ENCODE measurements at regions not wholly inside any gene's neighbourhood (a gene's known extent, or its start where the extent isn't known, plus 50 kb on each side); places are given as distances from the start of the nearest gene placed in this dataset.

GRCh38 chr6:4322134-4322845 is 186.9 kb upstream of the ECI2 start:
- Mint-ChIP-seq H3K4me3 (no peak overlapping the region), H3K9me3 (no peaks in the 10 kb centered on the region), H3K27ac (ENCODE audit: low read depth) (no peak overlapping the region), H3K36me3 (ENCODE audit: insufficient read depth) (no peaks in the 10 kb centered on the region), H3K27me3 (peaks cover 46% of the 10 kb centered on the region), H3K4me1 (no peaks in the 10 kb centered on the region)
- no peak for ATAC-seq (replicated peaks; ENCODE audit: extremely low read depth, poor library complexity, severe bottlenecking)
- no peak for DNase-seq (ENCODE audit: low spot score in 2 of 2)

DNA sequence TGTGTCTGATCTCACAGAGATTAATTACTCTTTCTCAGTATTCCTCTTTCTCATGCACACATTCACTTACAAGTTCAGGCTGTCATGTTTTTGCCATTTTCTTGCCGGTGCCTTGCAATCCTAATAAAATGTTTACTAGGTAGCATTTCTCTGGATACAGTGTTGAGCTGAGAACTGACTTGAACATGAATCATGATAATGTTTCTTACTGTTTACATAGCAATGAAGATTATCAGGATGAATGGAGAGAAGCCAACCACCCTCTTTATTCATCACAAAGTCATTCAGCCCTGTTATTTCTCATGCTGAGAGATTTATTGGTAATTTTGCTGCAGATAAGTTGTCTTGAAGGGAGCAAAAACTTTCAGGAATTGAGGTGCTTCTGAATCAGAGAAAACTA is 185.5 kb upstream of the ECI2 start:
- ATAC-seq (replicated peaks; ENCODE audit: extremely low read depth, poor library complexity, severe bottlenecking) = no peak
- no peaks in the 10 kb centered on the region for H3K4me1 Mint-ChIP-seq
- no peaks in the 10 kb centered on the region for H3K36me3 Mint-ChIP-seq (ENCODE audit: insufficient read depth)
- H3K27ac Mint-ChIP-seq (ENCODE audit: low read depth) = no peak overlapping the region
- no peaks in the 10 kb centered on the region for H3K9me3 Mint-ChIP-seq
- H3K27me3 Mint-ChIP-seq = peaks cover 48% of the 10 kb centered on the region
- DNase-seq (ENCODE audit: low spot score in 2 of 2) = no peak
- H3K4me3 Mint-ChIP-seq = no peak overlapping the region

GRCh38 chr6:4319981-4320683 is 184.8 kb upstream of the ECI2 start:
- peaks cover 56% of the 10 kb centered on the region for H3K27me3 Mint-ChIP-seq
- no peaks in the 10 kb centered on the region for H3K9me3 Mint-ChIP-seq
- ATAC-seq (replicated peaks; ENCODE audit: extremely low read depth, poor library complexity, severe bottlenecking) (no peak), DNase-seq (ENCODE audit: low spot score in 2 of 2) (no peak)
- no peaks in the 10 kb centered on the region for H3K36me3 Mint-ChIP-seq (ENCODE audit: insufficient read depth)
- no peaks in the 10 kb centered on the region for H3K4me1 Mint-ChIP-seq
- no peak overlapping the region for H3K4me3 Mint-ChIP-seq
- no peak overlapping the region for H3K27ac Mint-ChIP-seq (ENCODE audit: low read depth)

- Mint-ChIP-seq H3K27me3 (peaks cover 52% of the 10 kb centered on the region), H3K27ac (ENCODE audit: low read depth) (no peak overlapping the region), H3K4me1 (no peaks in the 10 kb centered on the region), H3K36me3 (ENCODE audit: insufficient read depth) (no peaks in the 10 kb centered on the region), H3K4me3 (no peak overlapping the region), H3K9me3 (no peaks in the 10 kb centered on the region)
- DNase-seq (ENCODE audit: low spot score in 2 of 2) (no peak), ATAC-seq (replicated peaks; ENCODE audit: extremely low read depth, poor library complexity, severe bottlenecking) (no peak)
These were observed 182.9 kb upstream of the ECI2 start for GRCh38 chr6:4318321-4318720.

DNA sequence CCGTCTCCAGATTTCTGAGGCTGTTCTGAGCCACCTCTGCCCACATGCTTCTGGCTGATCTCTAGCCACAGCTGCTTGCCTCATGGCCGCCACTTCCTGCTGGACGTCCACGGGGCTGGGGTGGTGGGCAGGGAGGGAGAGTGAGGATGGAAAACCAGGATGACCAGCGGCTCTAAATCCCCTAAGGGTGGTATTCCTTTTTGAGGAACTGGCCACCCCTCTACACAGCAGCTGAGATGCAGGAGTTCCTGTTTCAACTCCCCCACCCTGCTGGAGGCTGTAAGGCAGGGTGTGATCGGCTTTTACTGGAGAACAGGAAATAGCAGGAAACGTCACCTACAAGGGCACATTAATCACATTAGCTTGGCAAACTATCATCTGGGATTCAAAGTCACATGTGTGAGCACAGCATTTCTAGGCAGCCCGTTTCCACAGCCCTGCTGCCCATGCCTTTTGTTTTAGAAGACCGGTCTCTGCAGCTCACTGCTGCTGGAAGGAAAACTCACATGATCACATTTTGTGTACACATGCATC is 181.6 kb upstream of the ECI2 start:
- Mint-ChIP-seq H3K27me3 (peaks cover 38% of the 10 kb centered on the region), H3K4me3 (no peak overlapping the region), H3K9me3 (peaks cover 6% of the 10 kb centered on the region), H3K27ac (ENCODE audit: low read depth) (no peak overlapping the region), H3K36me3 (ENCODE audit: insufficient read depth) (no peaks in the 10 kb centered on the region), H3K4me1 (no peaks in the 10 kb centered on the region)
- ATAC-seq (replicated peaks; ENCODE audit: extremely low read depth, poor library complexity, severe bottlenecking) (peak; percentile 36), DNase-seq (ENCODE audit: low spot score in 2 of 2) (no peak)

GRCh38 chr6:4314201-4314707 is 178.9 kb upstream of the ECI2 start:
- Mint-ChIP-seq H3K36me3 (ENCODE audit: insufficient read depth) (no peaks in the 10 kb centered on the region), H3K4me1 (no peaks in the 10 kb centered on the region), H3K9me3 (peaks cover 21% of the 10 kb centered on the region), H3K4me3 (no peak overlapping the region), H3K27me3 (peaks cover 43% of the 10 kb centered on the region), H3K27ac (ENCODE audit: low read depth) (no peak overlapping the region)
- ATAC-seq (replicated peaks; ENCODE audit: extremely low read depth, poor library complexity, severe bottlenecking) = no peak
- DNase-seq (ENCODE audit: low spot score in 2 of 2) = no peak

DNA sequence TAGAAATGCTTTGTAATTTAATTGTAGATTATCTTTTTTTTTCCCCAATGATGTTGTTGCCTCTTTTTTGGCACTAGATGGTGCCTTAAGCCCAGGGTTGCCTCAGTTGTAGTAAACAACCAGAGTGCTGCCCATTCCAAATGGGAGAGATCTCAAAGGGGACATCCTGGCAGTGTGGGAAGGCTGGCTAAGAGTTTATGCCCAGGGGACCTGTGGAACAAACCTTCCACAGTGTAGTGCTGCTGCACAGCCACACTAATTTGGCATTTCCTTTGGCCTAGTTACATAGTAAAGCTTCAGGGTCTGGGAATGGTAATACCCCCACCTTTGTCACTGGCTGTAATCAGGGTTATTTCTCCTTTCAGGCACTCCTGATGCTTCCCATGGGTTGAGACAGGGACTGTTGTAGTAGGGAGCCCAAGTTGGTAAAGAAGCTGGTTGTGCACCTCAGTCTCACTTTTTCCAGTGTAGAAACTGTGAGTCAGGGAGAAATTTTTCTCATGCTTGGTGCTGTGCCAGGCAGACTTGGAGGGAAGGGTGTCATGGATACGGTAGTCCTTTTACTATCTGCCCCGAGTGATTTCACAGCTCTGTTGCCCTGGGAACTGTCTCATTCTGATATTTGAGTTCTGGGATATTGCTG is 177.8 kb upstream of the ECI2 start:
- Mint-ChIP-seq H3K27me3 (peaks cover 36% of the 10 kb centered on the region), H3K36me3 (ENCODE audit: insufficient read depth) (no peaks in the 10 kb centered on the region), H3K9me3 (peaks cover 21% of the 10 kb centered on the region), H3K4me3 (no peak overlapping the region), H3K4me1 (no peaks in the 10 kb centered on the region), H3K27ac (ENCODE audit: low read depth) (no peak overlapping the region)
- ATAC-seq (replicated peaks; ENCODE audit: extremely low read depth, poor library complexity, severe bottlenecking) (no peak), DNase-seq (ENCODE audit: low spot score in 2 of 2) (no peak)

DNA sequence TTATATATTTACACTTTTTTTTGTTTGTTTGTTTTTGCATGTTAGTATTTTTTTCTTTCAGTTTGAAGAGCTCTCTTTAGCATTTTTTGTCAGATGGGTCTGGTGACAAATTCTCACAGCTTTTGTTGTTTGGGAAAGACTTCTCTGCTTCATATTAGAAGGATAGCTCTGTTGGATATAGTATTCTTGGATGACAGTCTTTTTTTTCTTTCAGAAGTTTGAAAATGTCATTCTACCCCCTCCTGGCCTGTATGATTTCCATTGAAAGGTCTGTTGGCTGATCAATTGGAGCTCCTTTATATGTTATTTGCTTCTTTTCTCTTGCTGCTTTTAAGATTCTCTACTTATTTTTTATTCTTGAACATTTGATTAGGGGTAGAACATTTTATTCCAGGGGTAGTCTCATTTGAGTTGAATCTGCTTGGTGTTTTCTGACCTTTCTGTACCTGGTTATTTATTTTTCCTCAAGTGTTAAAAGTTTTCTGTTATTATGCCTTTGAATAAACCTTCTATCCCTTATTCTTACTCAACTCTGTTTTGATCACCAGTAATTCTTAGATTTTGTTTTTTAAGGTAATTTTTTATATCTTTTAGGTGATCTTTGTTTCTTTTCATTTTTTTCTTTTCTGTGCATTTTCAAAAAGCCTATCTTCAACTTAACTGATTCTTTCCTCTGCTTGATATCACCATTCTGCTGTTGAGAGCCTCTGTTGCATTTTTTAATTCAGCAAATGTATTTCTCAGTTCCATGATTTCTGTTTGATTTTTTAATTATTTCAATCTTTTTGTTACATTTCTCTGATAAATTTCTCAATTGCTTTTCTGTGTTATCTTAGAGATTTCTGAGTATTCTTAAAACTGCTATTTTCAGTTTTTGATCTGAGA is 176.8 kb upstream of the ECI2 start:
- peaks cover 33% of the 10 kb centered on the region for H3K27me3 Mint-ChIP-seq
- H3K4me3 Mint-ChIP-seq = no peak overlapping the region
- DNase-seq (ENCODE audit: low spot score in 2 of 2) (no peak), ATAC-seq (replicated peaks; ENCODE audit: extremely low read depth, poor library complexity, severe bottlenecking) (no peak)
- no peaks in the 10 kb centered on the region for H3K36me3 Mint-ChIP-seq (ENCODE audit: insufficient read depth)
- H3K27ac Mint-ChIP-seq (ENCODE audit: low read depth) = no peak overlapping the region
- no peaks in the 10 kb centered on the region for H3K4me1 Mint-ChIP-seq
- peaks cover 21% of the 10 kb centered on the region for H3K9me3 Mint-ChIP-seq

- peaks cover 39% of the 10 kb centered on the region for H3K27me3 Mint-ChIP-seq
These were observed 174.2 kb upstream of the ECI2 start for GRCh38 chr6:4309540-4309939.

GRCh38 chr6:4308364-4308763 is 173.0 kb upstream of the ECI2 start:
- H3K4me1 Mint-ChIP-seq = no peaks in the 10 kb centered on the region
- DNase-seq (ENCODE audit: low spot score in 2 of 2) (no peak), ATAC-seq (replicated peaks; ENCODE audit: extremely low read depth, poor library complexity, severe bottlenecking) (no peak)
- no peak overlapping the region for H3K4me3 Mint-ChIP-seq
- H3K36me3 Mint-ChIP-seq (ENCODE audit: insufficient read depth) = peaks cover 3% of the 10 kb centered on the region
- H3K27ac Mint-ChIP-seq (ENCODE audit: low read depth) = no peak overlapping the region
- peaks cover 47% of the 10 kb centered on the region for H3K27me3 Mint-ChIP-seq
- H3K9me3 Mint-ChIP-seq = peaks cover 21% of the 10 kb centered on the region

More at GRCh38 chr6:4309540-4309939, 174.2 kb upstream of the ECI2 start:
- DNase-seq (ENCODE audit: low spot score in 2 of 2) (no peak), ATAC-seq (replicated peaks; ENCODE audit: extremely low read depth, poor library complexity, severe bottlenecking) (no peak)
- Mint-ChIP-seq H3K27ac (ENCODE audit: low read depth) (no peak overlapping the region), H3K36me3 (ENCODE audit: insufficient read depth) (peaks cover 3% of the 10 kb centered on the region), H3K4me1 (no peaks in the 10 kb centered on the region), H3K4me3 (no peak overlapping the region), H3K9me3 (peaks cover 21% of the 10 kb centered on the region)

DNA sequence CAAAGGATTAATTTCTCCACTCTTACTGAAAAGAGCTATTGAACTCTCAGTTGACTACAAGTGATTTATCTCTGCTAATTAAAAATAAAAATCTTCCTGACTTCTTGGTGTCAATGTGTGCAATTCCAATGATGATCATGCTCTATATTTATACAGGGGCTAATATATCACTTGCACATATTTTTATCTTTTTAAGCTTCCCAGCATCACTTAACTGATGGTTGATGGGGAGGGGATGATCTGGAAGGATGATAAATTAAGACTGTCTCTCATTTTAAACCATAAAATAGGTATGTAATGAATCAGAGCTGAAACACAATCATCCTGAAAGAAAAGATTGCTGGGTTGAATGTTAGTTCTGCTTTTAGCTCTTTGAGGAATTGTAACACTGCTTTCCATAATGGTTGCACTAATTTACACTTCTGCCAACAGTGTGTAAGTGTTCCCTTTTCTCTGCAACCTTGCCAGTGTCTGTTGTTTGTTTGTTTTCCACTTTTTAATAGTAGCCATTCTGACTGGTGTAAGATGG is 169.6 kb upstream of the ECI2 start:
- Mint-ChIP-seq H3K27me3 (peaks cover 53% of the 10 kb centered on the region), H3K9me3 (peaks cover 5% of the 10 kb centered on the region), H3K4me3 (no peak overlapping the region), H3K27ac (ENCODE audit: low read depth) (no peak overlapping the region), H3K36me3 (ENCODE audit: insufficient read depth) (peaks cover 3% of the 10 kb centered on the region), H3K4me1 (no peaks in the 10 kb centered on the region)
- DNase-seq (ENCODE audit: low spot score in 2 of 2) = no peak
- no peak for ATAC-seq (replicated peaks; ENCODE audit: extremely low read depth, poor library complexity, severe bottlenecking)

- no peak overlapping the region for H3K4me3 Mint-ChIP-seq
- ATAC-seq (replicated peaks; ENCODE audit: extremely low read depth, poor library complexity, severe bottlenecking) = no peak
- H3K9me3 Mint-ChIP-seq = no peaks in the 10 kb centered on the region
- H3K4me1 Mint-ChIP-seq = no peaks in the 10 kb centered on the region
- no peak for DNase-seq (ENCODE audit: low spot score in 2 of 2)
- H3K27ac Mint-ChIP-seq (ENCODE audit: low read depth) = no peak overlapping the region
- H3K36me3 Mint-ChIP-seq (ENCODE audit: insufficient read depth) = peaks cover 3% of the 10 kb centered on the region
- H3K27me3 Mint-ChIP-seq = peaks cover 47% of the 10 kb centered on the region
These were observed 168.3 kb upstream of the ECI2 start for GRCh38 chr6:4303638-4304037.
